ENCODE measurements at regions not wholly inside any gene's neighbourhood (a gene's known extent, or its start where the extent isn't known, plus 50 kb on each side); places are given as distances from the start of the nearest gene placed in this dataset.

DNA sequence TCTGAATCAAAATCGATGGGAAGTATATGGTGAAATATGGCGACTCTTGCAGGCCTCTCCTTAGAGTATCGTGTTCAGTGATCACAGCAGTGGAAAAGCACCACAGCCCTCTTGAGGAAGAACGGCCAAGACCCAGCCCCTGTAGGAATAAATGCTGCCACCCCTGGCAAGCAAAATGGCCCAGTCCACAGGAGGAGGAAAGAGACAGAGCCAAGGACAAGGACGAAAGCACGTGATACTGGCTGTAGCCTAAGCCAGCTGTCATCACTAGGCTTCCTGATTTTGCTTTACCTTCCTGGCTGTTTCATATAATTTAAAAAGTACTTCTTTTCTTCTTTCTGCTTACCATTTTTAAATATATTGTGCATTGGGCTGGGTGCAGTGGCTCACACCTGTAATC, 395.0 kb upstream of the SHH start:
- TF ChIP-seq, protein P1, sequence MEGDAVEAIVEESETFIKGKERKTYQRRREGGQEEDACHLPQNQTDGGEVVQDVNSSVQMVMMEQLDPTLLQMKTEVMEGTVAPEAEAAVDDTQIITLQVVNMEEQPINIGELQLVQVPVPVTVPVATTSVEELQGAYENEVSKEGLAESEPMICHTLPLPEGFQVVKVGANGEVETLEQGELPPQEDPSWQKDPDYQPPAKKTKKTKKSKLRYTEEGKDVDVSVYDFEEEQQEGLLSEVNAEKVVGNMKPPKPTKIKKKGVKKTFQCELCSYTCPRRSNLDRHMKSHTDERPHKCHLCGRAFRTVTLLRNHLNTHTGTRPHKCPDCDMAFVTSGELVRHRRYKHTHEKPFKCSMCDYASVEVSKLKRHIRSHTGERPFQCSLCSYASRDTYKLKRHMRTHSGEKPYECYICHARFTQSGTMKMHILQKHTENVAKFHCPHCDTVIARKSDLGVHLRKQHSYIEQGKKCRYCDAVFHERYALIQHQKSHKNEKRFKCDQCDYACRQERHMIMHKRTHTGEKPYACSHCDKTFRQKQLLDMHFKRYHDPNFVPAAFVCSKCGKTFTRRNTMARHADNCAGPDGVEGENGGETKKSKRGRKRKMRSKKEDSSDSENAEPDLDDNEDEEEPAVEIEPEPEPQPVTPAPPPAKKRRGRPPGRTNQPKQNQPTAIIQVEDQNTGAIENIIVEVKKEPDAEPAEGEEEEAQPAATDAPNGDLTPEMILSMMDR (conservative IDR thresholded peaks at IDR 0.05; ENCODE audit: low read depth, low read length): no peak
- TF ChIP-seq EZH2 (IDR thresholded peaks at IDR 0.05; ENCODE audit: borderline replicate concordance, low read depth, low read length, poor library complexity, severe bottlenecking): no peak
